ENCODE measurements at regions not wholly inside any gene's neighbourhood (a gene's known extent, or its start where the extent isn't known, plus 50 kb on each side); places are given as distances from the start of the nearest gene placed in this dataset.

GRCh38 chr2:12624905-12625598 is 91.7 kb upstream of the TRIB2 start:
- TF ChIP-seq CTCF (IDR thresholded peaks at IDR 0.05) (no peak), POLR2A (IDR thresholded peaks at IDR 0.05) (no peak)
